GM19351 (cell line): ENCODE measurements at regions not wholly inside any gene's neighbourhood (a gene's known extent, or its start where the extent isn't known, plus 50 kb on each side); places are given as distances from the start of the nearest gene placed in this dataset.

Experiments
- ATAC-seq: cut with Tn5 transposase; IDR thresholded peaks from one replicate; pipeline ENCODE4 v1.9.1; 2021; ENCODE audit warnings: mild to moderate bottlenecking, moderate library complexity; ENCODE audit not compliant: unreplicated experiment

- no peak for ATAC-seq
Measured at GRCh38 chr2:223545830-223546229, 56.3 kb downstream of the SCG2 start.
